Right lobe of liver (tissue), 4 donors: ENCODE measurements at regions not wholly inside any gene's neighbourhood (a gene's known extent, or its start where the extent isn't known, plus 50 kb on each side); places are given as distances from the start of the nearest gene placed in this dataset.

Experiments used
- CTCF ChIP-seq, 4 donors: fragments of 200-600 bp in 3 of 4; fragments of 450-650 bp in 1 of 4; IDR thresholded peaks; one replicate each; pipeline versions ENCODE4 v1.5.1 to v1.8.0; 2016 to 2022; ENCODE audit warnings: antibody characterized with exemption in 4 of 4, mild to moderate bottlenecking in 2 of 4
- POLR2A ChIP-seq: fragments of 450-650 bp; IDR thresholded peaks from one replicate; pipeline ENCODE4 v1.6.1; 2017; ENCODE audit warnings: antibody characterized with exemption, mild to moderate bottlenecking
- donor health status: DM: no; HTN: no; CAD: no.
- donor health status: DM: no; HTN: no; CAD: no.
- donor health status: DM: no; HTN: yes; CAD: no.

GRCh38 chr14:26934151-26934550 lies 336.3 kb upstream of the NOVA1 start:
- TF ChIP-seq CTCF (IDR thresholded peaks at IDR 0.05), result no peak
- TF ChIP-seq POLR2A, result no peak
